Lung (tissue), 11 donors: ENCODE measurements at regions not wholly inside any gene's neighbourhood (a gene's known extent, or its start where the extent isn't known, plus 50 kb on each side); places are given as distances from the start of the nearest gene placed in this dataset.

ENCODE experiments used
- ATAC-seq: fragments of 200-7000 bp; cut with Tn5 transposase; one replicate; pipeline ENCODE4 v1.9.1; 2020; ENCODE audit warnings: moderate number of reproducible peaks; ENCODE audit not compliant: insufficient read depth, low FRiP score
- DNase-seq, 3 donors: peaks; one replicate each; pipeline ENCODE4 v3.0.0-alpha.2; 2013 to 2017
- H3K27ac ChIP-seq, 2 donors: one replicate each; pipeline ENCODE4 v1.5.1; 2013; ENCODE audit warnings: mild to moderate bottlenecking in 2 of 2, moderate library complexity in 2 of 2, control low read depth in 1 of 2, inconsistent platforms in 1 of 2, low read depth in 1 of 2, low read length in 1 of 2
- H3K27me3 ChIP-seq, 3 donors: one replicate each; pipeline ENCODE4 v1.5.1; 2013; ENCODE audit warnings: low read length in 2 of 3; ENCODE audit not compliant: control insufficient read depth in 3 of 3, insufficient read depth in 3 of 3
- H3K36me3 ChIP-seq, 4 donors: one replicate each; pipeline ENCODE4 v1.5.1; 2013; ENCODE audit warnings: low read length in 4 of 4, mild to moderate bottlenecking in 1 of 4, moderate library complexity in 1 of 4; ENCODE audit not compliant: control insufficient read depth in 4 of 4, insufficient read depth in 4 of 4
- H3K4me1 ChIP-seq, 5 donors: one replicate each; pipeline ENCODE4 v1.5.1; 2013; ENCODE audit warnings: low read length in 5 of 5, mild to moderate bottlenecking in 2 of 5, moderate library complexity in 1 of 5; ENCODE audit not compliant: control insufficient read depth in 5 of 5, insufficient read depth in 5 of 5
- H3K4me3 ChIP-seq: one replicate; pipeline ENCODE4 v1.5.1; 2013; ENCODE audit warnings: mild to moderate bottlenecking, control low read depth, moderate library complexity
- H3K9ac ChIP-seq, 2 donors: one replicate each; pipeline ENCODE4 v1.5.1; 2013; ENCODE audit warnings: low read length in 2 of 2, control low read depth in 1 of 2; ENCODE audit not compliant: insufficient read depth in 1 of 2
- H3K9me3 ChIP-seq, 4 donors: one replicate each; pipeline ENCODE4 v1.5.1; 2013; ENCODE audit warnings: low read length in 3 of 4, mild to moderate bottlenecking in 1 of 4, moderate library complexity in 1 of 4; ENCODE audit not compliant: control insufficient read depth in 4 of 4, insufficient read depth in 3 of 4
- CTCF ChIP-seq: IDR thresholded peaks from 2 replicates; pipeline ENCODE4 v1.5.1; 2012; ENCODE audit warnings: mild to moderate bottlenecking; ENCODE audit errors: control extremely low read depth, extremely low read depth
- WGBS, 2 donors: extraction: QIAGEN DNeasy Blood & Tissue Kit; methylation state at CpG; one replicate each; pipeline ENCODE4 v1.1.7; 2013; 5-methylcytosine and 5-hydroxymethylcytosine counted together
- donor health status: control.
- donor health status: control.
- donor health status: Bipolar disorder and iron deficiency.
- donor health status: healthy.
- donor health status: DM: yes; HTN: yes; CAD: no.

- no peaks in the 10 kb centered on the region for H3K4me1 ChIP-seq
- no peaks in the 10 kb centered on the region for H3K27me3 ChIP-seq
- no peak for ATAC-seq
- H3K4me3 ChIP-seq = no peak overlapping the region
- no peak overlapping the region for H3K9ac ChIP-seq
- no peak overlapping the region for H3K27ac ChIP-seq
- no peaks in the 10 kb centered on the region for H3K36me3 ChIP-seq
- H3K9me3 ChIP-seq = no peaks in the 10 kb centered on the region
- DNase-seq = no peak
- 58 to 83% methylated on average over 2 of the region's 2 CpGs for WGBS, 2 donors
- no peak for TF ChIP-seq CTCF
Measured at GRCh38 chrX:74023203-74023602, 170.7 kb upstream of the XIST start.

GRCh38 chrX:74018253-74018652 is 165.7 kb upstream of the XIST start:
- H3K27me3 ChIP-seq = no peaks in the 10 kb centered on the region
- no peaks in the 10 kb centered on the region for H3K9me3 ChIP-seq
- no peak overlapping the region for H3K9ac ChIP-seq
- H3K27ac ChIP-seq = no peak overlapping the region
- ATAC-seq = no peak
- H3K36me3 ChIP-seq = no peaks in the 10 kb centered on the region
- no peak overlapping the region for H3K4me3 ChIP-seq
- WGBS, 2 donors = 96 to 98% methylated on average over 8 of the region's 8 CpGs
- no peak for DNase-seq
- no peaks in the 10 kb centered on the region for H3K4me1 ChIP-seq
- no peak for TF ChIP-seq CTCF

DNA sequence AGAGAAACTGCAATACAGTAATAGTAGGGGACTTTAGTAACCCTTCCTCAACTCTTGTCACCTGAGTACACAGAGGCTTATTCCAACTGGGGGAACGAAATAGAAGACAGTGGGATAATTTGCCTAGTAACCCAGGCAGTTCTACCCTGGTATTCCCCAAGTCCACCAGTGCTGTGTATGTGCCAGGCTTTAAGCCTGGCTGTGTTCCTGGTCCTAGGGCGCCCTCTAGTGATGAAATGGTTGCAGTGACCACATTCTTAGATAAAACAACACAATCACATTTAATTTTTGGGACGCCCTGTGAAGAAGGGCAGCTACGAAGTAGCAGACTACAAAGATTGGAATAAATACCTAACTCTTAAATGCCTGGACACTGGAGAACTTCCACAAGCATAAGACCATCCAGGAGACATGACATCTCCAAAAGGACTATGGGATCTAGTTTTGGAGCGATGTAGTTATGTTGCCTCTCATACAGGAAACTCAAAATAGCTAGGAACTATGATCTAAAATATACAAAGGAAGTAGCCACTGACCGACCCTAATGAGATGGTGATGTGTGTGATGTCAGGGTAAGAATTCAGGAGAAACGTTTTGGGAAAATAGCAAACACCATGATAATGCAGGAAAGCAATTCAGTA is 163.0 kb upstream of the XIST start:
- DNase-seq (peak; percentile 62 to 83 (median 70)), ATAC-seq (peak; percentile 85)
- H3K27me3 ChIP-seq = no peaks in the 10 kb centered on the region
- WGBS, 2 donors = 16 to 29% methylated on average over 7 of the region's 7 CpGs
- H3K36me3 ChIP-seq = no peaks in the 10 kb centered on the region
- no peak overlapping the region for H3K4me3 ChIP-seq
- H3K4me1 ChIP-seq = no peaks in the 10 kb centered on the region
- peak; percentile 89 for TF ChIP-seq CTCF
- no peak overlapping the region for H3K9ac ChIP-seq
- H3K27ac ChIP-seq = no peak overlapping the region
- no peaks in the 10 kb centered on the region for H3K9me3 ChIP-seq

- Histone ChIP-seq H3K9me3 (no peaks in the 10 kb centered on the region), H3K27ac (no peak overlapping the region), H3K36me3 (peaks cover 0 to 3% (median 0%) of the 10 kb centered on the region in 4 donors), H3K27me3 (no peaks in the 10 kb centered on the region), H3K9ac (no peak overlapping the region), H3K4me3 (no peak overlapping the region), H3K4me1 (no peaks in the 10 kb centered on the region)
- WGBS, 2 donors = 85 to 96% methylated on average over 2 of the region's 2 CpGs
- no peak for ATAC-seq
- TF ChIP-seq CTCF = no peak
- DNase-seq = no peak
Measured at GRCh38 chrX:74009041-74009440, 156.5 kb upstream of the XIST start.
